Right ventricle myocardium inferior (tissue), 1 donor: ENCODE measurements at regions not wholly inside any gene's neighbourhood (a gene's known extent, or its start where the extent isn't known, plus 50 kb on each side); places are given as distances from the start of the nearest gene placed in this dataset.

Source experiments
- ATAC-seq: fragments of 200-7000 bp; cut with Tn5 transposase; one replicate; pipeline ENCODE4 v1.9.1; 2020; ENCODE audit warnings: mild to moderate bottlenecking, moderate library complexity
- DNase-seq: peaks from one replicate; pipeline ENCODE4 v3.0.0; 2021; ENCODE audit errors: missing footprints
- intact Hi-C: fragments of 100-400 bp; cut with DNase I; formaldehyde crosslinking; loops from one replicate; pipeline ENCODE4 v1.11.0; 2022
- donor health status: DM: no; HTN: yes; CAD: no; lungs with severe emphysema.

GRCh38 chr1:81471255-81471654 is 329.5 kb upstream of the ADGRL2 start:
- no peak for ATAC-seq
- DNase-seq, result no peak
- intact Hi-C loops, result loop anchor here (5.0 kb wide), 1 partner anchor 239 kb away; no protein-coding TSS in a partner anchor

GRCh38 chr1:81470275-81470674 is 330.5 kb upstream of the ADGRL2 start:
- ATAC-seq (no peak), DNase-seq (no peak)
- intact Hi-C loops, result loop anchor here (5.0 kb wide), 1 partner anchor 238 kb away; no protein-coding TSS in a partner anchor

GRCh38 chr1:81467383-81467782 is 333.4 kb upstream of the ADGRL2 start:
- ATAC-seq, result no peak

GRCh38 chr1:81466961-81467360 is 333.8 kb upstream of the ADGRL2 start:
- intact Hi-C loops, result no loop called here
- ATAC-seq (no peak), DNase-seq (no peak)

More at GRCh38 chr1:81467383-81467782, 333.4 kb upstream of the ADGRL2 start:
- no peak for DNase-seq
- intact Hi-C loops, result no loop called here

- intact Hi-C loops, result no loop called here
- DNase-seq, result no peak
- no peak for ATAC-seq
These were observed 336.5 kb upstream of the ADGRL2 start for GRCh38 chr1:81463936-81464837.

- intact Hi-C loops, result no loop called here
- ATAC-seq (no peak), DNase-seq (no peak)
These were observed 341.7 kb upstream of the ADGRL2 start for GRCh38 chr1:81459043-81459442.

GRCh38 chr1:81458186-81458585 is 342.5 kb upstream of the ADGRL2 start:
- intact Hi-C loops, result no loop called here
- no peak for DNase-seq
- ATAC-seq, result no peak

GRCh38 chr1:81455481-81455880 is 345.3 kb upstream of the ADGRL2 start:
- intact Hi-C loops, result no loop called here

GRCh38 chr1:81453971-81454370 is 346.8 kb upstream of the ADGRL2 start:
- ATAC-seq (no peak), DNase-seq (no peak)
- intact Hi-C loops, result no loop called here

More at GRCh38 chr1:81455481-81455880, 345.3 kb upstream of the ADGRL2 start:
- DNase-seq, result no peak
- ATAC-seq, result no peak

- intact Hi-C loops, result no loop called here
- DNase-seq (no peak), ATAC-seq (no peak)
These were observed 347.4 kb upstream of the ADGRL2 start for GRCh38 chr1:81453367-81453703.

GRCh38 chr1:81452693-81453366 is 347.9 kb upstream of the ADGRL2 start:
- ATAC-seq, result no peak
- intact Hi-C loops, result no loop called here
- no peak for DNase-seq

GRCh38 chr1:81449786-81450185 is 350.9 kb upstream of the ADGRL2 start:
- no peak for DNase-seq
- intact Hi-C loops, result no loop called here
- ATAC-seq, result no peak

GRCh38 chr1:81446000-81446669 is 354.6 kb upstream of the ADGRL2 start:
- intact Hi-C loops, result no loop called here
- peak; percentile 67 for ATAC-seq
- no peak for DNase-seq

GRCh38 chr1:81443288-81443687 is 357.4 kb upstream of the ADGRL2 start:
- intact Hi-C loops, result no loop called here
- DNase-seq (no peak), ATAC-seq (no peak)

- DNase-seq, result no peak
- ATAC-seq, result no peak
- intact Hi-C loops, result no loop called here
These were observed 361.5 kb upstream of the ADGRL2 start for GRCh38 chr1:81439046-81439823.

GRCh38 chr1:81437649-81438048 is 363.1 kb upstream of the ADGRL2 start:
- ATAC-seq (no peak), DNase-seq (no peak)
- intact Hi-C loops, result no loop called here

GRCh38 chr1:81437213-81437612 is 363.5 kb upstream of the ADGRL2 start:
- ATAC-seq (no peak), DNase-seq (no peak)
- intact Hi-C loops, result no loop called here

GRCh38 chr1:81435175-81435574 is 365.6 kb upstream of the ADGRL2 start:
- DNase-seq (no peak), ATAC-seq (no peak)
- intact Hi-C loops, result no loop called here

GRCh38 chr1:81433676-81434075 is 367.1 kb upstream of the ADGRL2 start:
- intact Hi-C loops, result loop anchor here (5.0 kb wide), 1 partner anchor 64 kb away; no protein-coding TSS in a partner anchor
- no peak for DNase-seq
- no peak for ATAC-seq
